ENCODE measurements at regions not wholly inside any gene's neighbourhood (a gene's known extent, or its start where the extent isn't known, plus 50 kb on each side); places are given as distances from the start of the nearest gene placed in this dataset.

- no peaks in the 10 kb centered on the region for H3K36me3 ChIP-seq (ENCODE audit: insufficient read depth)
- H3K4me2 ChIP-seq: no peak overlapping the region
- H3K9ac ChIP-seq: no peak overlapping the region
- TF ChIP-seq CTCF (conservative IDR thresholded peaks at IDR 0.05; ENCODE audit: low read depth, low read length): no peak
- no peaks in the 10 kb centered on the region for H3K79me2 ChIP-seq (ENCODE audit: insufficient read depth, low read depth)
- H3K4me3 ChIP-seq (IDR thresholded peaks at IDR 0.05; ENCODE audit: insufficient read depth, low read depth, low read length): no peak overlapping the region
- no peaks in the 10 kb centered on the region for H4K20me1 ChIP-seq (ENCODE audit: insufficient read depth)
- H3K27ac ChIP-seq: no peak overlapping the region
- no peak overlapping the region for H2AFZ ChIP-seq (ENCODE audit: low read depth)
- no peaks in the 10 kb centered on the region for H3K4me1 ChIP-seq (ENCODE audit: low read depth, poor library complexity, severe bottlenecking)
- H3K27me3 ChIP-seq (ENCODE audit: insufficient read depth, low read depth): no peaks in the 10 kb centered on the region
Measured at GRCh38 chr4:24736066-24736465, 59.3 kb upstream of the SOD3 start.

- Histone ChIP-seq H3K4me2 (no peak overlapping the region), H3K27me3 (ENCODE audit: insufficient read depth, low read depth) (no peaks in the 10 kb centered on the region), H3K27ac (no peak overlapping the region), H3K4me1 (ENCODE audit: low read depth, poor library complexity, severe bottlenecking) (no peaks in the 10 kb centered on the region), H3K4me3 (IDR thresholded peaks at IDR 0.05; ENCODE audit: insufficient read depth, low read depth, low read length) (no peak overlapping the region), H2AFZ (ENCODE audit: low read depth) (no peak overlapping the region), H3K79me2 (ENCODE audit: insufficient read depth, low read depth) (no peaks in the 10 kb centered on the region), H3K36me3 (ENCODE audit: insufficient read depth) (no peaks in the 10 kb centered on the region), H4K20me1 (ENCODE audit: insufficient read depth) (no peaks in the 10 kb centered on the region), H3K9ac (no peak overlapping the region)
- no peak for TF ChIP-seq CTCF (conservative IDR thresholded peaks at IDR 0.05; ENCODE audit: low read depth, low read length)
Measured at GRCh38 chr4:24741910-24742309, 53.5 kb upstream of the SOD3 start.

- H3K36me3 ChIP-seq (ENCODE audit: insufficient read depth): no peaks in the 10 kb centered on the region
- no peak overlapping the region for H3K4me2 ChIP-seq
- no peak for TF ChIP-seq CTCF (conservative IDR thresholded peaks at IDR 0.05; ENCODE audit: low read depth, low read length)
- no peaks in the 10 kb centered on the region for H3K4me1 ChIP-seq (ENCODE audit: low read depth, poor library complexity, severe bottlenecking)
- no peak overlapping the region for H3K27ac ChIP-seq
- no peak overlapping the region for H2AFZ ChIP-seq (ENCODE audit: low read depth)
- H3K79me2 ChIP-seq (ENCODE audit: insufficient read depth, low read depth): no peaks in the 10 kb centered on the region
- no peaks in the 10 kb centered on the region for H3K27me3 ChIP-seq (ENCODE audit: insufficient read depth, low read depth)
- H3K4me3 ChIP-seq (IDR thresholded peaks at IDR 0.05; ENCODE audit: insufficient read depth, low read depth, low read length): no peak overlapping the region
- no peaks in the 10 kb centered on the region for H4K20me1 ChIP-seq (ENCODE audit: insufficient read depth)
- no peak overlapping the region for H3K9ac ChIP-seq
Measured at GRCh38 chr4:24742335-24742734, 53.0 kb upstream of the SOD3 start.

GRCh38 chr4:24742773-24743172 is 52.6 kb upstream of the SOD3 start:
- Histone ChIP-seq H4K20me1 (ENCODE audit: insufficient read depth) (no peaks in the 10 kb centered on the region), H3K4me1 (ENCODE audit: low read depth, poor library complexity, severe bottlenecking) (no peaks in the 10 kb centered on the region), H3K36me3 (ENCODE audit: insufficient read depth) (no peaks in the 10 kb centered on the region), H3K27ac (no peak overlapping the region), H3K9ac (no peak overlapping the region), H3K4me2 (no peak overlapping the region), H2AFZ (ENCODE audit: low read depth) (no peak overlapping the region), H3K79me2 (ENCODE audit: insufficient read depth, low read depth) (no peaks in the 10 kb centered on the region), H3K4me3 (IDR thresholded peaks at IDR 0.05; ENCODE audit: insufficient read depth, low read depth, low read length) (no peak overlapping the region), H3K27me3 (ENCODE audit: insufficient read depth, low read depth) (no peaks in the 10 kb centered on the region)
- no peak for TF ChIP-seq CTCF (conservative IDR thresholded peaks at IDR 0.05; ENCODE audit: low read depth, low read length)

- no peak overlapping the region for H3K9ac ChIP-seq
- no peaks in the 10 kb centered on the region for H3K4me1 ChIP-seq (ENCODE audit: low read depth, poor library complexity, severe bottlenecking)
- no peak overlapping the region for H3K27ac ChIP-seq
- H3K36me3 ChIP-seq (ENCODE audit: insufficient read depth): no peaks in the 10 kb centered on the region
- no peak overlapping the region for H3K4me3 ChIP-seq (IDR thresholded peaks at IDR 0.05; ENCODE audit: insufficient read depth, low read depth, low read length)
- no peak for TF ChIP-seq CTCF (conservative IDR thresholded peaks at IDR 0.05; ENCODE audit: low read depth, low read length)
- no peaks in the 10 kb centered on the region for H4K20me1 ChIP-seq (ENCODE audit: insufficient read depth)
- no peak overlapping the region for H3K4me2 ChIP-seq
- no peaks in the 10 kb centered on the region for H3K79me2 ChIP-seq (ENCODE audit: insufficient read depth, low read depth)
- no peak overlapping the region for H2AFZ ChIP-seq (ENCODE audit: low read depth)
- no peaks in the 10 kb centered on the region for H3K27me3 ChIP-seq (ENCODE audit: insufficient read depth, low read depth)
Measured at GRCh38 chr4:24743206-24743605, 52.2 kb upstream of the SOD3 start.

Measured in KMS-11 (cell line).